Stimulated activated naive B cell treated with anti-CD40 and anti-IgM and Interleukin-4, amounts not matched to agents 10 μg/mL and 1 μg/mL and 100 μg/mL, for 72 hours (primary cell): ENCODE measurements at regions not wholly inside any gene's neighbourhood (a gene's known extent, or its start where the extent isn't known, plus 50 kb on each side); places are given as distances from the start of the nearest gene placed in this dataset.

Experiments used
- ATAC-seq, 2 donors: fragments of 150-1000 bp; cut with Tn5 transposase; replicated peaks; 2 replicates each; pipeline ENCODE4 v1.10.0; 2021; ENCODE audit warnings: moderate library complexity in 1 of 2
- DNase-seq: peaks from one replicate; pipeline ENCODE4 v3.0.0; 2021
- H3K27ac Mint-ChIP-seq: one replicate; pipeline ENCODE4 v1.8.0; 2022; ENCODE audit warnings: mild to moderate bottlenecking, mixed read lengths
- H3K27me3 Mint-ChIP-seq, 2 donors: one replicate each; pipeline ENCODE4 v1.8.0; 2022; ENCODE audit warnings: mixed read lengths in 2 of 2
- H3K36me3 Mint-ChIP-seq, 2 donors: one replicate each; pipeline ENCODE4 v1.8.0; 2022; ENCODE audit warnings: mixed read lengths in 2 of 2, mild to moderate bottlenecking in 1 of 2
- H3K4me1 Mint-ChIP-seq, 2 donors: one replicate each; pipeline ENCODE4 v1.8.0; 2022; ENCODE audit warnings: mixed read lengths in 2 of 2, mild to moderate bottlenecking in 1 of 2
- H3K4me3 Mint-ChIP-seq, 2 donors: one replicate each; pipeline ENCODE4 v1.8.0; 2022; ENCODE audit warnings: mild to moderate bottlenecking in 2 of 2, mixed read lengths in 2 of 2, moderate library complexity in 1 of 2
- H3K9me3 Mint-ChIP-seq, 2 donors: one replicate each; pipeline ENCODE4 v1.8.0; 2022; ENCODE audit warnings: mixed read lengths in 2 of 2, mild to moderate bottlenecking in 1 of 2

- peaks cover 0 to 8% of the 10 kb centered on the region in 2 donors for H3K27me3 Mint-ChIP-seq
- no peaks in the 10 kb centered on the region for H3K4me1 Mint-ChIP-seq
- H3K4me3 Mint-ChIP-seq = no peak overlapping the region
- no peak overlapping the region for H3K27ac Mint-ChIP-seq
- DNase-seq (no peak), ATAC-seq (no peak)
- H3K9me3 Mint-ChIP-seq = peaks cover 0 to 4% of the 10 kb centered on the region in 2 donors
- no peaks in the 10 kb centered on the region for H3K36me3 Mint-ChIP-seq
Measured at GRCh38 chr12:42690264-42690663, 100.7 kb upstream of the PRICKLE1 start.

- no peak overlapping the region for H3K27ac Mint-ChIP-seq
- H3K9me3 Mint-ChIP-seq = peaks cover 0 to 4% of the 10 kb centered on the region in 2 donors
- no peaks in the 10 kb centered on the region for H3K4me1 Mint-ChIP-seq
- no peak for DNase-seq
- no peak overlapping the region for H3K4me3 Mint-ChIP-seq
- no peak for ATAC-seq
- H3K36me3 Mint-ChIP-seq = no peaks in the 10 kb centered on the region
- peaks cover 0 to 8% of the 10 kb centered on the region in 2 donors for H3K27me3 Mint-ChIP-seq
Measured at GRCh38 chr12:42689699-42690098, 100.2 kb upstream of the PRICKLE1 start.

- H3K4me3 Mint-ChIP-seq = no peak overlapping the region
- H3K27me3 Mint-ChIP-seq = peaks cover 0 to 8% of the 10 kb centered on the region in 2 donors
- H3K9me3 Mint-ChIP-seq = peaks cover 0 to 4% of the 10 kb centered on the region in 2 donors
- H3K36me3 Mint-ChIP-seq = no peaks in the 10 kb centered on the region
- ATAC-seq (no peak), DNase-seq (no peak)
- H3K27ac Mint-ChIP-seq = no peak overlapping the region
- H3K4me1 Mint-ChIP-seq = no peaks in the 10 kb centered on the region
Measured at GRCh38 chr12:42686514-42687172, 97.1 kb upstream of the PRICKLE1 start.

- peaks cover 0 to 4% of the 10 kb centered on the region in 2 donors for H3K9me3 Mint-ChIP-seq
- ATAC-seq = no peak
- H3K27me3 Mint-ChIP-seq = peaks cover 0 to 6% of the 10 kb centered on the region in 2 donors
- no peaks in the 10 kb centered on the region for H3K4me1 Mint-ChIP-seq
- no peaks in the 10 kb centered on the region for H3K36me3 Mint-ChIP-seq
- H3K27ac Mint-ChIP-seq = no peak overlapping the region
- H3K4me3 Mint-ChIP-seq = no peak overlapping the region
- DNase-seq = no peak
Measured at GRCh38 chr12:42684802-42685071, 95.2 kb upstream of the PRICKLE1 start.

GRCh38 chr12:42683933-42684801, 94.6 kb upstream of the PRICKLE1 start:
- ATAC-seq (no peak), DNase-seq (no peak)
- no peaks in the 10 kb centered on the region for H3K9me3 Mint-ChIP-seq
- no peaks in the 10 kb centered on the region for H3K36me3 Mint-ChIP-seq
- peaks cover 0 to under 1% of the 10 kb centered on the region in 2 donors for H3K27me3 Mint-ChIP-seq
- no peak overlapping the region for H3K27ac Mint-ChIP-seq
- no peaks in the 10 kb centered on the region for H3K4me1 Mint-ChIP-seq
- H3K4me3 Mint-ChIP-seq = no peak overlapping the region

- Mint-ChIP-seq H3K4me1 (no peaks in the 10 kb centered on the region), H3K4me3 (no peak overlapping the region), H3K27me3 (no peaks in the 10 kb centered on the region), H3K36me3 (no peaks in the 10 kb centered on the region), H3K9me3 (no peaks in the 10 kb centered on the region), H3K27ac (no peak overlapping the region)
- no peak for ATAC-seq
- no peak for DNase-seq
Measured at GRCh38 chr12:42683266-42683665, 93.7 kb upstream of the PRICKLE1 start.

- Mint-ChIP-seq H3K9me3 (peaks cover 0 to 2% of the 10 kb centered on the region in 2 donors), H3K4me1 (no peaks in the 10 kb centered on the region), H3K36me3 (no peaks in the 10 kb centered on the region), H3K27ac (no peak overlapping the region), H3K27me3 (no peaks in the 10 kb centered on the region), H3K4me3 (no peak overlapping the region)
- ATAC-seq = no peak
- no peak for DNase-seq
Measured at GRCh38 chr12:42679466-42679865, 89.9 kb upstream of the PRICKLE1 start.

GRCh38 chr12:42677461-42677860, 87.9 kb upstream of the PRICKLE1 start:
- H3K4me1 Mint-ChIP-seq = no peaks in the 10 kb centered on the region
- no peaks in the 10 kb centered on the region for H3K27me3 Mint-ChIP-seq
- no peak for ATAC-seq
- DNase-seq = no peak
- peaks cover 0 to 2% of the 10 kb centered on the region in 2 donors for H3K9me3 Mint-ChIP-seq
- H3K36me3 Mint-ChIP-seq = no peaks in the 10 kb centered on the region
- H3K27ac Mint-ChIP-seq = no peak overlapping the region
- no peak overlapping the region for H3K4me3 Mint-ChIP-seq

- peaks cover 0 to 2% of the 10 kb centered on the region in 2 donors for H3K9me3 Mint-ChIP-seq
- H3K36me3 Mint-ChIP-seq = no peaks in the 10 kb centered on the region
- ATAC-seq (no peak), DNase-seq (no peak)
- no peaks in the 10 kb centered on the region for H3K27me3 Mint-ChIP-seq
- H3K27ac Mint-ChIP-seq = no peak overlapping the region
- H3K4me3 Mint-ChIP-seq = no peak overlapping the region
- H3K4me1 Mint-ChIP-seq = no peaks in the 10 kb centered on the region
Measured at GRCh38 chr12:42673535-42673934, 84.0 kb upstream of the PRICKLE1 start.

- no peak for DNase-seq
- H3K4me3 Mint-ChIP-seq = no peak overlapping the region
- ATAC-seq = no peak
Measured at GRCh38 chr12:42670719-42671118, 81.2 kb upstream of the PRICKLE1 start.

GRCh38 chr12:42669553-42669952, 80.0 kb upstream of the PRICKLE1 start:
- ATAC-seq (no peak), DNase-seq (no peak)
- no peak overlapping the region for H3K4me3 Mint-ChIP-seq
- no peaks in the 10 kb centered on the region for H3K36me3 Mint-ChIP-seq
- no peaks in the 10 kb centered on the region for H3K9me3 Mint-ChIP-seq
- no peak overlapping the region for H3K27ac Mint-ChIP-seq
- no peaks in the 10 kb centered on the region for H3K4me1 Mint-ChIP-seq
- no peaks in the 10 kb centered on the region for H3K27me3 Mint-ChIP-seq

More at GRCh38 chr12:42670719-42671118, 81.2 kb upstream of the PRICKLE1 start:
- Mint-ChIP-seq H3K9me3 (no peaks in the 10 kb centered on the region), H3K27ac (no peak overlapping the region), H3K36me3 (no peaks in the 10 kb centered on the region), H3K27me3 (no peaks in the 10 kb centered on the region), H3K4me1 (no peaks in the 10 kb centered on the region)

GRCh38 chr12:42666671-42667243, 77.2 kb upstream of the PRICKLE1 start:
- Mint-ChIP-seq H3K4me1 (no peaks in the 10 kb centered on the region), H3K4me3 (no peak overlapping the region), H3K9me3 (peaks cover 0 to 2% of the 10 kb centered on the region in 2 donors), H3K27ac (no peak overlapping the region), H3K36me3 (no peaks in the 10 kb centered on the region), H3K27me3 (no peaks in the 10 kb centered on the region)
- DNase-seq = no peak
- no peak for ATAC-seq

GRCh38 chr12:42663621-42664020, 74.1 kb upstream of the PRICKLE1 start:
- Mint-ChIP-seq H3K4me1 (no peaks in the 10 kb centered on the region), H3K27ac (no peak overlapping the region), H3K4me3 (no peak overlapping the region), H3K36me3 (no peaks in the 10 kb centered on the region), H3K27me3 (peaks cover 0 to 3% of the 10 kb centered on the region in 2 donors), H3K9me3 (peaks cover 0 to 8% of the 10 kb centered on the region in 2 donors)
- ATAC-seq (no peak), DNase-seq (no peak)

- DNase-seq (no peak), ATAC-seq (no peak)
- H3K4me1 Mint-ChIP-seq = no peaks in the 10 kb centered on the region
- H3K9me3 Mint-ChIP-seq = peaks cover 0 to 11% of the 10 kb centered on the region in 2 donors
- H3K36me3 Mint-ChIP-seq = no peaks in the 10 kb centered on the region
- H3K4me3 Mint-ChIP-seq = no peak overlapping the region
- no peak overlapping the region for H3K27ac Mint-ChIP-seq
- peaks cover 0 to 6% of the 10 kb centered on the region in 2 donors for H3K27me3 Mint-ChIP-seq
Measured at GRCh38 chr12:42660968-42661937, 71.7 kb upstream of the PRICKLE1 start.
